Neural crest cell (in vitro differentiated cells): ENCODE measurements at regions not wholly inside any gene's neighbourhood (a gene's known extent, or its start where the extent isn't known, plus 50 kb on each side); places are given as distances from the start of the nearest gene placed in this dataset.

ENCODE experiments used
- DNase-seq: peaks from one replicate; pipeline ENCODE4 v3.0.0; 2021; ENCODE audit warnings: low read depth, mixed read lengths, low spot score
- H3K27ac Mint-ChIP-seq: one replicate; pipeline ENCODE4 v1.8.0; 2021; ENCODE audit warnings: mild to moderate bottlenecking, mixed read lengths; ENCODE audit not compliant: unreplicated experiment
- H3K27me3 Mint-ChIP-seq: 2 replicates; pipeline ENCODE4 v1.8.0; 2021; ENCODE audit warnings: low read depth, mild to moderate bottlenecking, mixed read lengths
- H3K36me3 Mint-ChIP-seq: 2 replicates; pipeline ENCODE4 v1.8.0; 2021; ENCODE audit warnings: low read depth, mild to moderate bottlenecking, mixed read lengths
- H3K4me1 Mint-ChIP-seq: 2 replicates; pipeline ENCODE4 v1.8.0; 2021; ENCODE audit warnings: mixed read lengths
- H3K4me3 Mint-ChIP-seq: one replicate; pipeline ENCODE4 v1.8.0; 2021; ENCODE audit warnings: mild to moderate bottlenecking, mixed read lengths
- H3K9me3 Mint-ChIP-seq: 2 replicates; pipeline ENCODE4 v1.8.0; 2021; ENCODE audit warnings: mixed read lengths
- CTCF ChIP-seq: fragments of 200-600 bp; sonication (generic); conservative IDR thresholded peaks from 2 replicates; pipeline ENCODE4 v1.5.0; 2021; ENCODE audit warnings: antibody characterized with exemption, mild to moderate bottlenecking

GRCh38 chr5:56574778-56575177, 240.6 kb upstream of the MAP3K1 start:
- Mint-ChIP-seq H3K4me1 (no peaks in the 10 kb centered on the region), H3K36me3 (no peaks in the 10 kb centered on the region), H3K4me3 (no peak overlapping the region), H3K27me3 (no peaks in the 10 kb centered on the region), H3K9me3 (no peaks in the 10 kb centered on the region), H3K27ac (no peak overlapping the region)
- no peak for DNase-seq
- TF ChIP-seq CTCF: no peak

- Mint-ChIP-seq H3K36me3 (no peaks in the 10 kb centered on the region), H3K4me3 (no peak overlapping the region), H3K27ac (no peak overlapping the region), H3K9me3 (no peaks in the 10 kb centered on the region), H3K27me3 (no peaks in the 10 kb centered on the region), H3K4me1 (no peaks in the 10 kb centered on the region)
- no peak for TF ChIP-seq CTCF
- DNase-seq: no peak
Measured at GRCh38 chr5:56569566-56569965, 245.8 kb upstream of the MAP3K1 start.

GRCh38 chr5:56569076-56569475, 246.3 kb upstream of the MAP3K1 start:
- Mint-ChIP-seq H3K36me3 (no peaks in the 10 kb centered on the region), H3K27ac (no peak overlapping the region), H3K27me3 (no peaks in the 10 kb centered on the region), H3K4me3 (no peak overlapping the region), H3K9me3 (no peaks in the 10 kb centered on the region), H3K4me1 (no peaks in the 10 kb centered on the region)
- no peak for DNase-seq
- TF ChIP-seq CTCF: no peak

GRCh38 chr5:56567278-56567677, 248.1 kb upstream of the MAP3K1 start:
- no peak overlapping the region for H3K27ac Mint-ChIP-seq
- H3K9me3 Mint-ChIP-seq: no peaks in the 10 kb centered on the region
- H3K36me3 Mint-ChIP-seq: no peaks in the 10 kb centered on the region
- TF ChIP-seq CTCF: no peak
- no peak overlapping the region for H3K4me3 Mint-ChIP-seq
- H3K27me3 Mint-ChIP-seq: no peaks in the 10 kb centered on the region
- H3K4me1 Mint-ChIP-seq: no peaks in the 10 kb centered on the region
- no peak for DNase-seq

- H3K27ac Mint-ChIP-seq: no peak overlapping the region
Measured at GRCh38 chr5:56566374-56567249, 248.7 kb upstream of the MAP3K1 start.

More at GRCh38 chr5:56566374-56567249, 248.7 kb upstream of the MAP3K1 start:
- H3K27me3 Mint-ChIP-seq: no peaks in the 10 kb centered on the region
- no peak for DNase-seq
- H3K4me1 Mint-ChIP-seq: no peaks in the 10 kb centered on the region
- H3K36me3 Mint-ChIP-seq: no peaks in the 10 kb centered on the region
- no peak overlapping the region for H3K4me3 Mint-ChIP-seq
- no peaks in the 10 kb centered on the region for H3K9me3 Mint-ChIP-seq
- TF ChIP-seq CTCF: no peak
